ENCODE measurements at regions not wholly inside any gene's neighbourhood (a gene's known extent, or its start where the extent isn't known, plus 50 kb on each side); places are given as distances from the start of the nearest gene placed in this dataset.

DNA sequence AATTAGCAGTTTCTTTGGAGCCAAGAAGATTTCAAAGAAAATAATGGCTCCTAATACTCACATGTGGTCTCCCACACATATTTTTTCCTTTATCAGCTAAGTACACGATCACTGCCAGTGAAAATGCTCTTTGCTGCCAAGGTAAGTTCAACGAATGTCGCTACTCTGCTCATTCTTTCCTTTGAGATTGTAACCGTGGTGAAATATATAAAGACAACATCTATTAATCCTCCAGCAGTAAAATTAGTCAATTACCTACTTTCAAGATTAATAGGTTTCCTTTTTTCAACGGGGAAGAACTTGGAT is 672.2 kb downstream of the GATA3 start:
- no peak for DNase-seq

DNA sequence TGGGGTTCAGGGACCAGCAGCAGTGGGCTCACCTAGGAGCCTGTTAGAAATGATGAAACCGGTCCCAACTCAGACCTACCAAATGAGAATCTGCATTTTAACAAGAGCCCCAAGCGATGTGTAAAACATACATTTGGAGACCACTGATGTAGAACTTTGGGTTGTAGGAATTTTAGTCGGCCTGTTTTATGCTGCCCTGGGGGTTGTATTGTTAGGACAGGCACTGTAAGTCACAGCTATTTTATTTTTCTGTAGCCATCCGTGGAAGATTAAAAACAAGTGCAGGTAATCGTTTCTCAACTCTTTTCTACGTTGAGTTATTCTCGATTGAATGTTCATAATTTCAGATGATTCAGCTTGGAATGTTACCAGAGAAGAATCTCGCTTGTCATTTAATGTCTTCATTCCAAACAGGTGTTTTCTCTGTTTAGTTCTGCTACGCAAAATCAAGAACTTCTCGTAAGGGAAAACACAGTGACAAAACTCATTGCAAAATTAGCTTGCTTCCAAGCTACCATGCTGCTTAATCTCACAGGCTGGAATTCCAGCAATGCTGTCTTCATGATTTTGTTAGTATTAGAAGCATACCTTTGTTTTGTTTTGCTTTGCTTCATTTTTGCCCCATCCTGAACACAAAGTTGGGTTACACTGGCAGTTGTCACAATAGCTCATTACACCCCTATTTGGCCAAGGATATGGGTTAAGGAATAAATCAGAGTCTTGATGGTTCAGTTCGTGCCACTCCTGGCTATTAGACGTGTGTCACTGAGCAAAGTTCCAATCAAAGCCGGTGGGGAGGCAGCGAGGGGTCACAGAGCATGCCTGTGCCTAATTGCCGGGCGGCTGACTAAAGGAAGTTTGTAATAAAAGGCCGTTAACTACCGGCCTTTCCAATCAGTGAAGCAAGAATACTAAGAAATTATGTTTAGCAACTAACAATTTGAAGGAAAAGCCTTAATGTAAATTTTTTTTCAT is 676.9 kb downstream of the GATA3 start:
- no peak for DNase-seq

DNA sequence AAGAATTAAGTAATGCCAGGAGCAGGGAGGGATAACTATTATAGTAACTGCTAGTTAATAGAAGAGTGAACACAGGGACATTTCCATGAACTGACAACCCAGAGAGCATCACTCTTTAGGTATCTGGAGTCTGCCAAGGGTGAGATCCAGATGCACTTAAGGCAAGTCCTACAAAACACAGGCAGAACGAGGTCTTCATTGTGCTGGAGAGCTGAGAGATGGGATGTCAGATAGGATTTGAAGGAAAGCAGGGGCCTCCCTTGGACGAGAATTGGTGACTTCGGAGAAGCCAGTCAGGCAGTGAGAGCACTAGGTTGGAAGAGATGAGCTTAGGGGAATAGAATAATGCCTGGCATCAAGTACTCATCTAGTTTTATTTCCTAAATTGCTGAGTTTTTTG is 684.5 kb downstream of the GATA3 start:
- no peak for DNase-seq

DNA sequence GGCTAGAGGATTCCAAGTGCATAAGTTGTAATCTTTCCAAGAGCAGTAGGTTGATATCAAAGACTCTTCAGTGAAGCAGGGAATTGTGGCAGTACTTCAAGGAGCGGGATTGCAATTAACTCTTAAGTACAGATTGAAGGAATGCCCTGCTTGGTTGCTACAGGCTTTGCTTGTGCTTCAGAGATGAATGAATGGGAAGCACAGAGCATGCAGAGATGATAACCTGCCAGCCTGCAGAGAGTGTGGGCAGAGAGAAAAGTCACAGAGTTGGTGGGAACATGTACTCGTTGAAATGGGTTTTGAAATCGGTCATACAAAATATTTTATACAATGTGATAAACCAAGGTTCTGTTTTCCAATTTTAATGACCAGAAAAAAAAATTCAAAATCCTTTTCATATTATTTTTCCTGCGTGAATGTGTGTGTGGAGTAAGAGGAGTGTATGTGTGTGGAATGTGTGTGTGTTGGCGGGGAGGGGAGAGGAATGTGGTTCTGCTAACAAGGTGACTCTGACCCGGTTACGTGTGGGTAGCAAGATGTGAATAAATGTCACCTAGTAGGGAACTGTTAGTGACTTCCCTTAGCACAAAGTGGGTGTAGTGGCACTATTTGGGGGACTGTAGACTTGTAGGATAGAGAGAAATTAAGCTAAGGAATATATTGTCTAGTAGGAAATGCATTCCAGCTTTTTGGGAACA is 697.8 kb downstream of the GATA3 start:
- DNase-seq = no peak

DNA sequence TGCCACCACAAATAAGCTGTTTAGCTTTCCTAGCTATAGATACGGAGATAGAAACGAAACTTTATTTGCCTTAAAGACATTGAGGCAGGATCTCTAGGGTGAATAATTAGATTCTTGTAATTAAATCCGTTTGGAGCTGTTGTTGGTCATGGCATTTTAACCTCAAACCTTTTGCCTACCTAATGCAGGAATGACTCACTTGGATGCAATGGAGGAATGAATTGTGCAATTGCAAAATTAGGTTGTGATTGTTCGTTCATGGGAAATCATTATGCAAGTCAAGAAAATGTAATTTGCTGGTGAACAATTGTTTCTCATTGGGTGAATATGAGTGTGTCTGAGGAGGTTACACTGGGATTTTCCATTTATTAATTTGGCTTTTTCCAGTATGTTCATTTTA is 703.5 kb downstream of the GATA3 start:
- no peak for DNase-seq

DNA sequence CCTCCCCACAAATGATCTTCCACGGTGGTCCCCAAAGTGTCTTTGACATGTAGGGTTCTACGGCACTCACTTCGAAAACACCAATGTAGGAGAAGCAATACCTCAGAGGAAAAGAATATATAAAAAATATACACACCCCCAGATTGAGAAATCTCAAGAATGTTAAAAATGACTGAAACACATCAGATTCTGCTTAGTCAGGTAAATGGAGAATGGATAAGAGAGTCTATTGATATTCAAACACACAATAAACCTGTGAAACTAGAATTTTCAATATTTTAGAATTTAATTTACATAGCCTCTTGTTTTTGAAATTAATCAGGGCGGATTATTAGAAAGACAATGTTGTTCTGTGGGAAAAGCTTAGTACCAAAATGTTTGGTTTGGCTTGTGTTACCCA is 712.4 kb downstream of the GATA3 start:
- no peak for DNase-seq

DNA sequence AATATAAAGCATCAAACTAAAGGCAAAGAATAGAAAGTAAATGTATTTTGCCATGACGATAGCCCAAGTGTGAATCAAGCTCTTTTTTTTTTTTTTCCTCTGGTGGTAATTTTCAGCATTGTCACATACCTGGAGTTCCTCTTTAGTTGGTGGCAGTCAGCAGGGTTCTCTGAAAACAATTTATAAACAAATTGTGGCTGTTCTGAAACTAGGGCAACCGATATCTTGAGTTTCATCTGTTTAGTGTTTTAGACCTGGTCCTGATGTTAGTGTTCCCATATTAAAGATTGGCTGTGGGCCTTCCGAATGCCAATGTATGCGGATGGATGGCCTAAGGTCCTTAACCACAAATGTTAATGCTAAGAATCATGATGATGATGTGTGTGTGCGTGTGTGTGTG is 713.1 kb downstream of the GATA3 start:
- no peak for DNase-seq

DNA sequence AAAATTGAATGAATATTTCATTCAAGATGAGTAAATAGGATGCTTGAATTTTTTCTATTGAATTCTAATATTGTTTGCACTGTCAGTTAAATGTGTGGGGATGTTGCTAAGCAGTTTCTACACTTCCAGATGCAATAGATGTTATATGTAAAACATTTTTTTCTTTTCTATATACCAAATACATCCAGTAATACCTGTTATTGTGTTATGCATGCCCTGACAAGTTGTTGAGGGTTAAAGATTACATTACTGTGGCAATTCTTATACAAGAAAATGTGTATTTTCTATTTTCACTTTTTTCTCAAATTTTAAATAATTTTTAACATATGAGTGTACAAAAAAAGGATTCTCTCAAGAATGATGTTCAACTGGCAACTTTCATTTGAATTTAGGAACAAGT is 713.9 kb downstream of the GATA3 start:
- no peak for DNase-seq

DNA sequence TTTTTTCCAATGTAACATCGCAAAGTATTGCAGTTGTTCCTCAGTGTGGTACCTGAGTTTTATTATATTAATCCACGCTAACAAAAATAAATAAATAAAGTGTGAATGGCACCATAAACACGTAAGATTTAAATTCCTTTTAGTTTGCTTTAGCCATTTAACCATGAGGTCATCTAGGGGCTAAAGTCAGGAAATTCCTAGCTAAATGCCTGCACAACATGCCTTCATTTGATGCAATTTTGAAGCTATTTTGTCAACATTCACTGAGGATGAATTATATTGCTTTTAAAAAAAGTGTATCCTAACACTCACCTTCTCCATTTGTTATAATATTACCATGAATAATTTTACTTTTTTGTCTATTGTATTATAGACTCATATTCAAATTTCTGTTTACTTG is 714.4 kb downstream of the GATA3 start:
- no peak for DNase-seq

DNA sequence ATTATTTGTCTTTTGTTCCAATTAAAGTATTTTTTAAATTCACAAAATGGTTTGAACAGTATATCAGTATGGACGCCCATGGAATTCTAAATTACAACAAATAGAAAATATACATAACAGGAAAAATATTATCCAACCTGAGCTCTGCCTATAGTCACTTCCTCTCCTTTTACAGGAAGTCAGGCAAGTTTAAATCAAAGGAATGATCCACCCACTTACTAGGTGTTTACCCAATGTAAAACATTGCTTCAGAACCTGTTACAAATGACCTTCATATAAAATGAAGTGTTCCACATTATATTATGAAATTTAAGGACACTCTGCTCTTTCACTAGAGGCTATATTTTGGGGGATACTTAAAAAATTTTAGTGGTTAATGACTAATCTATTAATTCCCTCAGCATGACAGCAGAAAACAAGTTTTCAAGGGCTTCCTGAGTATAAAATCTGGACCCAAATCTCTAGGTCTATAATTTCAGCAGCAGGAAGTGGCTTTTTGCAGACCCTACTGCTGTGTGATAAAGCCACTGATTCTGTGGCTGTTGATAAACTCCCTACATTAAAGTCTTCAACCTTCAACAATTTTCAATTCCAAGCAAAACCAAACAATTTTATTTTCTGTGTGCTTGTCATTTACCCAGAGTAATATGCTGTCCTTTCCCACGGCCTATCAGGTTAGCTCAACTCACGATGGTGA is 722.6 kb downstream of the GATA3 start:
- DNase-seq = no peak

DNA sequence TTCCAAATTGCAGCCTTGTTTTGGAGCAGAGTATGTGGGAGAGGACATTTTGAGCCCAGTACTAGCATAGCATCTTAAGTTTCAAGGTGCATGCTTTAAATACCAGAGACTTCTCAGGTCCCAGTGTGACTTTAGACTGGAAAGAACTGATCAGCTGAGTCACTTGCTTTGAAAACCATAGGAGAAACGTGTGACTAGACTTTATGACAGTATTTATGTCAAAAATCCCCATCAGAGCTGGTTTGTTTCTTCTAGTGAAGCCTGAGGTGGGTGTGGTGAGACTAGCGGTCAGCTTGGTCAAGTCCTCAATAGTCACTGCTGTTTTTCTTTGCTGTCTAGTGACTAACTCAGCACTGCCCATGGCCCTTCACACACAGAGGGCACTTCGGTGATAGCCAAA is 724.2 kb downstream of the GATA3 start:
- peak; percentile 32 for DNase-seq

DNA sequence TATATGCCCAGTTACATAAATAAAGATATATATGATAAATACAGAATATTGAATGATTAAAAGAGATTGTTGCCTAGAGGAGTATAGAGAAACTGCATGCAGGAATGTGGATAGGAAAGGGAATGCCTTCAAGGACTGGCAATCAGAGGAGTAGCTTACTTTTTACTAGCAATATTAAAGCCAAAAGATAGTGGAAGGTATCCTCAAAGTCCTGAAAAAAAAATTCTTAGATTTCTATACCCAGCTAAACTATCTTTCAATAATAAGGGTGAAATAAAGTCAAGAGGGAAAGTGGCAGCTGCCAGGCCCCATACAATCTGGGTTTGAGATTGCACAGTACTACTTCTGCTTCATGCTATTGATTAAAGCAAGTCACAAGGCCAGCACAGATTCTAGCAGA is 733.2 kb downstream of the GATA3 start:
- DNase-seq = no peak

DNA sequence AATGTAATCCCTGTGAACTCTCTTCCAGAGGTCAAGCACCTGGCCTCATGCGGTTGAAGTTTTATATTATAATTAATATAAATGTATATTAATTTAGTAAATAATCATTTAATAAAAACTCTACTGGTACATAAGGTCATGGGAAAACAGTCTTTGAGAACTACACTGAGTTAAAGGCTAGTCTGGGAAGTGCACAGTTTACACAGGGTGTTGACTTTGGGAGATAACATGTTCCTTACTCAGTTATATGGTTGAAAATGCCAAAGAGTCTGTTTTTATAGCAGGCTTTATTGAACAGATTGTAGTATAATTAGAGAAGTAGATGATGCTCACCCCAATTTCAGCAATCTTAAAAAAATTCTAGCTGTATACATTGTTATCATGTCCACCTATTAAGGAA is 735.9 kb downstream of the GATA3 start:
- DNase-seq = no peak

DNA sequence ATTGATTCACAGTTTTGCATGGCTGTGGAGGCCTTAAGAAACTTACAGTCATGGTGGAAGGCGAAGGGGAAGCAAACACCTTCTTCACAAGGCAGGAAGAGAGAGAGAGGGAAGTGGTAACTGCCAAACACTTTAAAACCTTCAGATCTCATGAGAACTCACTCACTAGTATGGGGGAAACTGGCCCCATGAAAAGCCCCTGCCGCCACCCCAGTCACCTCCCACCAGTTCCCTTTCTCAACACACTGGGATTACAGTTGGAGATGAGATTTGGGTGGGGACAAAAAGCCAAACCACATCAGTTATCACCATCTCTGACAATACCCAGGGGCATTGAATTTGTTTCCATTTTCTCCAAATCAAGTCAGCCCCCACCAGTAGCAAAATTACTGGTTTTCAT is 740.4 kb downstream of the GATA3 start:
- no peak for DNase-seq

DNA sequence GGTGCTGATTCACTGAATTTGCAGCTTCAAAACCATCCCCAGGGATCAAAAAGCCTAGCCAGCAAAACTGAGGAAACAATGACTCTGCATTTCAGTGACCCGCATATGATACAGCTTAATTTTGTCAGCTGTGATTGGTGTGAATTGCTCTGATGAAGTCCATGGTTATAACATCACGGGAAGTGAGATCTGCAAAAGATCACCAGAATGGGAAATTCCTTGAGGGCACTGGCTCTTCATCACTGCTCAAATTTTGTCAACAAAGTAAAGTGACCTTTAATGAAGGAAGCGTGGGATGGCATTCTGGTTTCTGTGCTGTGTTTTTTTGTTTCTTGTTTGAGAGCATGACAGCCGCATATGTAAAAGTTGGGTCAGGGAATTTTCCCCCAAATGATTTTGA is 745.9 kb downstream of the GATA3 start:
- no peak for DNase-seq

DNA sequence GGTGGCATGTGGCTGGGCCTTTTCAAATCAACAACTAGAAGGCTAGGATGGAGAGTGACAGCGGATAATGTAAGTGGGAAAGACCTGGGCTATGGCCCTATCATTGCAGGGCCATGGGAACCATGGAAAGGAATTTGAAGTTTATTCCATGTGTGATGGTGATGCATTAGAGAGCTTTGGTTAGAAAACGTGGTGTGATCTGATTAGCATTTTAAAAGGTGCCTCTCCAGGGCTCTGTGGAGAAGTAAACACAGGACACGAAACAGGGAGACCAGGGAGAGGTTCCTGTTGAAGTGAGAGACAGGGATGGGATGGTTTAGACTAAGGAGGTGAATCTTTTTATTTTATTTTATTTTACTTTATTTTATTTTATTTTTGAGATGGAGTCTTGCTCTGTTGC is 749.5 kb downstream of the GATA3 start:
- DNase-seq = no peak

DNA sequence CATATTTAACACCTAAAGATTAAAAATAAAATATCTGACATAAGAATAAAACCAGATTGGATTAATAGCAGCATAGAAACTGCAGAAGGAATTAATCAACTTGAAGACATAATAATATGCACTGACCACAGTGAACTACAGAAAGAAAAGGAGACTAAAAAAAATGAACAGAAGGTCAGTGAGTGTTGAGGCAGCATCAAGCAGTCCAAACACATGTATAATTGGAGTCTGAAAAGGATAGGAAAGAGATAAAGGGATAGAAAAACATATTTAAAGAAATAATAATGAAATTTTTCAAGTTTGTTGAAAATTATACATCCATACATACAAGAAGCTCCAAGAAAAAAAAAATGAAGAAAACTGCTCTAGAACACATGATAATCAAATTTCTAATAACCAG is 756.2 kb downstream of the GATA3 start:
- no peak for DNase-seq

DNA sequence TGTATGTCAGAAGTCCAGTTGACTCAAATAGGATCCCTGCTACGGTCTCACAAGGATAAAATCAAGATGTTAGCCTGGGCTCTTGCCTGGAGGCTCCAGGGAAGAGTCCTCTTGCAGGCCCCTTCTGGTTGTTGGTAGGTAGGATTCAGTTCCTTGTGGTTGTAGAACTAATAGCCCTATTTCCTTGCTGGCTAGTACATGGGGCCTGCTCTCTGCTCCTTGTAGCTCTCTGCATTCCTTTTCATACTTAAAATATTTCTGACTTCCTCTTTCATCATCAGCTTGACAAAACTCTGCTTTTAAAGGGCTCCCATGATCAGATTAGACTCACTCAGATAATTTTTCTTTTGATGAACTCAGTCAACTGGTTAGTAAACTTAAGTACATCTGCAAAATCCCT is 756.7 kb downstream of the GATA3 start:
- DNase-seq = no peak

DNA sequence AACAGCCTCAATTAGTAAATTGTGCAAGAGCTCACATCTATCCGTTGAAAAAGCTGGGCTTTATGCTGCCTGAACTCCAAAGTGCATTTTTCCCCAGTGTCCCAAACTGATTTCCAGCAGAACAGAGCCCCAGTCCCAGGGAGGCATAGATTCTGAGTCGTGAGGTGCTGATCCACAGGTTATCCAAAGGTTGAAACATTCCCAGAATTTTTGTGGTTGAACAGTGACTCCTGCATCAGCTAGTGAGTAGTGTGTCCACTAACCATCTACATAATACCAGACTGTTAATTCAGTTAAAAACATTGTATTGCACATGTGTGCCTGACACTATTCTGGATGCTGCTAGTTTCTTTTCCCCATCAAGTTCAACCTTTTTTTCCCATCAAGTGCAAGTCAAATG is 761.5 kb downstream of the GATA3 start:
- DNase-seq = no peak

DNA sequence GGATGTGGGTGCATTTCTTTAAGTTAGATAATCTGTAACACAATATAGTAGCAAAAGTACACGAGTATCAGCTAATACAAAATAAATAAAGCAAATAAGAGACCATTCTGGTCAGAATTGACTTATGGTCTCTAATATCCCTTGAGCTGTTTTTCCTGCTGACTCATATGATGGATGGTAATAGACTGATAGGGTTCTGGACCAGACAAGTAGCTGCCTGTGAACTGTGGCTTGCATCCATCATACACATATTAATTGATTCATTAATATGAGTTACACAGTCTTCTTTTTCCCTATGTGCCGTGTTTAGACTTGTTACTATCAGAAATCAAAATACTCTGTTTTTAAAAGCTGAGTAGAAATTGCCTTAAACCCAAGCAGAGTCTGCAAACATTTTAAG is 762.8 kb downstream of the GATA3 start:
- DNase-seq = no peak

DNA sequence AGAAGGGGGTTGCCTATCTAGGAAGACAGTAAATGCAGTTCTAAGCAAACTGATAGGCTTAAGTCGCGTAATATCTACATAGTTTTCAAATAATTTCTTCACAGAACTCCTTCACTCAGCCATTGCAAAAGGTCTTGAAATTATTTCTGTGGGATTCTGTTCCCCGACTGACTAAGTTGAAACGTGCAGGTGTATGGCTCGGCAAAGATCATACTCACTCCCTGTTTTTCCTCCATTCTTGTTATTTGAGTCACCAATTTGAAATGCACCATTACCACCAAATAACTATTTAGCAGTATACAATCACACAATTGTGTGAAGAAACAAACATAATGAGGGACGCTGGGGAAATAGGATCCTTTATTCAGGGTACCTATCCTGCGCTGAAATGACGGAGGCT is 771.1 kb downstream of the GATA3 start:
- DNase-seq = no peak

DNA sequence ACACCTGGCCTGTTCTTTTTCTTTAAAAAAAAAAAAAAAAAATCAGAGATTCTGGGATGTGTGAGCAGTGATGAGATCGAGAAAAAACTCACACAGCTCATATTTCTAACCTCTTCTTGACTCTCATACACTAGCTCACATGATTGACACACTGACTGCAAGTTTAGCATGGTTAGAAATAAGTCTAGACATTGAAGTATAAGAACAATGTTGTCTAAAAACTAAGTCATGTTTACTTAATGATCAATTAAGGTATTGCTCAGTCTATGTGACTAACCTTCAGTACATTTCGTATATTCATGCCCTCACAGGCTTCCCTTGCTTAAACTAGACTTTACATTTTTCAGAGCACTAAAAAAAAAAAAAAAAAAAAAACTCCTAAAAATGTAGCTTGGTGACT is 775.1 kb downstream of the GATA3 start:
- no peak for DNase-seq

DNA sequence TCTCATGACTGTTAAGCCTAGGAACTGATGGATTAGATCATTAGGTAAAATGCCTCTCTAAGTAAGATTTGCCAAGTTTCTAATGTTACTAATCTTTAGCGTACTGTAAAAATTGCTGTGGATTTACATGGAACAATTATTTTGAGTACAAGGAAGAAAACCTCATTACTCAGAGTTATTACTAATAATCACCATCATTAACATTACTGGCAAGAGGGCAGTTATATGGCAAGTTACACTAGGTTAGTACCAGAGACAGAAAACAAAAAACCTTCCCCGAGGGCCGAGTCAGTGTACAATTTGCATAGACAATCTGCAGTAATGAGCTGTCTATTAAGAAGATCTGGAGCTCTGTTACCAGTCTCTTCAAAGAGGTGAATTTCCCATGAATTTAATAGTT is 775.6 kb downstream of the GATA3 start:
- DNase-seq = no peak

DNA sequence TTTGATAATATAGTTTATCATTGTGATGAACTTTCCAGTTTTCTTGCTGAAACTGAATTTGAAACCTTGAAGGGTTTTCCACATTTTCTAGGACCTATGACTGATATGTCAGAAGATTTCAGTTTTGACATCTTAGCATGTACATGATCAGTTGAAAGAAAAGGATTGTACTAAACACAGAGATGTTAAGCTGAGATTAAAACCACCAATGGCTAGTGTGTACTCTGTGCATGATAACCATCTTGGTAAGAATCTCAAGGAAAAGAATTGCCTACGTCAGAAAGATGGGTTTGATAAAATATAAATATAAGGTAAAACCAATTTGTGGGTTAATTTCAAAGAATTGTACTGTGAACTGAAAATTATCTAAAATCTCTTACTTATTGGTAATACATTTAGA is 776.4 kb downstream of the GATA3 start:
- DNase-seq = no peak
